NAMALWA (cell line): ENCODE measurements at regions not wholly inside any gene's neighbourhood (a gene's known extent, or its start where the extent isn't known, plus 50 kb on each side); places are given as distances from the start of the nearest gene placed in this dataset.

Experiments
- DNase-seq: peaks from one replicate; pipeline ENCODE4 v3.0.0-alpha.2; 2015; ENCODE audit warnings: low spot score

DNA sequence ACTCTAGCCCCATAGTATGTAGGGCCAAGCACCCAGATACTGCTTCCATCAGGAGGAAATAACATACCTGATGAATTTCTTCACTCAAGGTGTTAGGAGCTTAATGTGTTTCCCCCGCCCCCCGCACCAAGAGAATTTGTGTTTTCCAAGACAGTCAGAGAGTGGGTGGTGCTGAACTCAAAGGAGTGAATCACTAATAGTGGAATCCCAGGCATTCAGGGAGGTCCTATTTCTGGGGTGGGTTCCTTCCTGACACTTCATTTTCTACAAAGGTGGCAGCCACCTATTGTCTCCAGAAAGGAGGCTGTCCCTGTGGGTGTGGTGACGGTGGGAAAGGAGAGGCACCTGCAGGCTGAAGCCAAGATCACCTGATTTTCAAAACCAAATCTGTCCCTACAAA is 50.8 kb upstream of the ELF5 start:
- DNase-seq, result no peak

- DNase-seq, result no peak
Measured at GRCh38 chr11:34564807-34565241, 51.2 kb upstream of the ELF5 start.

DNA sequence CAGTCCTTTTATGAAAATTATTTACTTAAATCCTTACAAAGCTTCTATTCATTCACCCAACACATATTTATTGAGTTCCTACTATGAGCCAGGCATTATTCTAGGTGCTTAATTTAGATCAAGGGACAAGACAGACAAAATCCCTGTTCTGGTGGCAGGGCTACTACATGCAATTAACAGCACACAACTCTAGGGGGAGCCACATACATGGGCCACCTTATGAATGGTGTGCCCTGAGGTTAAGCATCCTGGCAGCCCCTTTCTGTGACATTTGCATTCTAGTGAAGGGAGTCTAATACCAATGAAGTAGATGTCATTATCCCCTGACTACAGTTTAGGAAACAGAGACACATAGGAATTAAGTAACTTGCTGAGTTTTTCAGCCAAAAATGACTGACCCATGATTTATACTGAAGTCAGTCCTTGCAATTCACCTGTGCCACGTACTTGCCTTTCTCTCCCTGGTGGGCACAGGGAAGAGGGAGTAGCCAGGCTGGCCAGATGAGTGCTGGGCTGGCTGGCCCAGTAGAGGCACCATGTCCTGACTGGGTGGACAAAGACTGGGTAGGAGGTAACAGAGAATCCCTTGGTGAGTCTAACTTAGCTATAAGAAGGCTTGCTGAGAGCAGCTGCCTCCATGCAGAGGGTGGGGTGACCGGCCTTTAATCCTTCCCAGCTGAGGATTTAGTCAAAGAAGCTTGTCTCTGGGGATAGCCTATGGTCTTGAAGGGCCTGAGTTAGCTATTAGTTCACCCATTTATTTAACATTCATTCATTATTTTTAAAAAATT is 52.0 kb upstream of the ELF5 start:
- peak; percentile 44 for DNase-seq

- no peak for DNase-seq
Measured at GRCh38 chr11:34566208-34566551, 52.6 kb upstream of the ELF5 start.

DNA sequence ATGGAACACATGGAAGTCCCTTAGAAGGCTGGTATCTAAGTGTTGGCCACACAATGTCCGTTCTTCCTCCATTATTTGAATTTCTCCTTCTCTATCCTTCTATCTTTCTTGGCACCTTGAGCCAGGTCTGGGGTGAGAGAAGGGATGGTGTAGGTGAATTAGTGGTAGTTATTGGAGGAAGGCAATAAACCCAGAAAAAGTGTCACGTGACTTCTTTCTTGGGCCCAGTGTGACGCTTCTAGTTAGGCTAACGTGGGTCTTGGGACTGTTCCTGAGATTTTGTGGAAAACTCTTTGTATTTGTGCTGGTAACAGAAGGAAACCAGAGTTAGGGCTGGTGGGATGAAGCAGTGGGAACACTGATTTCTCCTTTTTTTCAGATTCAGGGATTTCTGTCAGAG is 53.1 kb upstream of the ELF5 start:
- DNase-seq, result no peak

DNA sequence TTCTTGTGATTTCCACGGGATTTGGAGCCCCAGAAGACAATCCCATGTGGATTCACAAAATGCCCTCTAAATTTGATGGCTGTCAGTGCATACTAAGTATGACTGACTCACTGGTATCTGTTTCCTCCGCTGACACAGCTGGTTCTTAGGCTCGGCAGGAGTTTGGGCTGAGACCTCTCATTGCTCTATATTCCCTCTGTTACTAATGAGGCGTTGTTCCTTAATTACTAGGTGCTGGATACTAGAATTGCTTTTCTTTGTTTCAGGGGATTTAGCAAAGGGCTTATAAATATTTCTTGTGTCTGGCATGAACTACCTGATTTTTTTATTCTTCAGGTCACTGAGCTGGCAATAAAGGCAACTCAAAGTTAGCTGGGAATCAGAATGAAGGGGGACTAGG is 53.2 kb upstream of the EHF start:
- DNase-seq, result no peak

DNA sequence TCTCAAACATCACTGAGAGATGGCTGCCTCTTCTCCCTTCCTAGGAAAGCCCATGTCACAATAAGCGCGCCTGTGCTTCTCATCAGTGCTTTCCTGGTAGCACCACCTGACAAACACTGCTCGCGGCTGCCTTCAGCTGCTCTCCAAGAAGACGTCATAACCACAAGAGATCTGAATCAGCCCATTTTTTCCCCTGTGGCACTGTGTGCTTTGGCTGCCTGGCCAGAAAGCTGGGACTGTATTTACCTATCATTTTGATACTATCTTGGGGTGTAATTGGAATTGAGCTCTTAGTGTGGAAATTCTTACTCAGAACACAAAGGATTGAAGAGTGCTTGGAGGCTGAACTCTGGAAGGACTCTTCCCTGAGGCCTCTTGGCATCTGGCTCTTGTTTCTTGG is 50.3 kb upstream of the EHF start:
- no peak for DNase-seq
